CD4-positive, alpha-beta T cell treated with Interleukin-15 for 1 hour (primary cell): ENCODE measurements at regions not wholly inside any gene's neighbourhood (a gene's known extent, or its start where the extent isn't known, plus 50 kb on each side); places are given as distances from the start of the nearest gene placed in this dataset.
"Not testable (repeated sequence)": the region's sequence is repeated elsewhere in the genome, so short reads cannot be mapped to it uniquely, and the experiment has no call there.

Source experiments
- DNase-seq: peaks from one replicate; pipeline ENCODE4 v3.0.0-alpha.2; 2020

DNA sequence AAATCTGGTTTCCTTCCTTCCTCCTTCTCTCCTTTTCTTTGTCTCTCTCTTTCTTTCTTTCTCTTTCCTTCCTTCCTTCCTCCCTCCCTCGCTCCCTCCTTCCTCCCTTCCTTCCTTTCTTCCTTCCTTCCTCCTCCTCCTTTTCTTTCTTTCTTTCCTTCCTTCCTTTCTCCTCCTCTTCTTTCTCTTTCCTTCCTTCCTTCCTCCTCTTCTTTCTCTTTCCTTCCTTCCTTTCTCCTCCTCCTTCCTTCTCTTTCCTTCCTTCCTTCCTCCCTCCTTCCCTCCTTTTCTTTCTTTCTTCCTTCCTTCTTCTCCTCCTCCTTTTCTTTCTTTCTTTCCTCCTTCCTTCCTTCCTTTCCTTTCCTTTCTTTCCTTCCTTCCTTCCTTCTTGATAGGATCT lies 61.2 kb downstream of the VIP start:
- no peak for DNase-seq

- DNase-seq: no peak
These were observed 64.8 kb downstream of the VIP start for GRCh38 chr6:152815230-152815872.

DNA sequence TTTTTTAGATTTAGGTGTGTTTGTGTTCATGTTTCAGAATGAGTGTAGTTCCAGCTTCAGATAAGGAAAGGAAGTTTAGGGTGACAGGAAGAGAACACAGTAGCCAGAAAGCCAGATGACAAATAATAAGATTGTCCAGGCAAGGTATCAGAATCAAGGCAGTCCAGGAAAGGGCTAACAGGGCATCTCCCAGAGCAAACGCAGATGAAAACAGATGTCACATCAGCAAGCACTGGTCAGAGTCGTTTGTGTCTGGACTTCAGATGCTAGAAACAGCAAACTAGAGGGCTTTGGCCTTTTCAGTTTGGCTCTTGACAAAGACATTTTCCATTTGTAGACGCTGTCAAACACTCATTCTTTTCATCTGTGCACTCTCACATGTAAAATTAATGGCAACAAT lies 65.5 kb downstream of the VIP start:
- no peak for DNase-seq

- DNase-seq: no peak
These were observed 70.9 kb downstream of the VIP start for GRCh38 chr6:152821525-152821924.

GRCh38 chr6:152824666-152825065 lies 74.1 kb downstream of the VIP start:
- no peak for DNase-seq

- no peak for DNase-seq
These were observed 77.8 kb downstream of the VIP start for GRCh38 chr6:152828431-152828830.

DNA sequence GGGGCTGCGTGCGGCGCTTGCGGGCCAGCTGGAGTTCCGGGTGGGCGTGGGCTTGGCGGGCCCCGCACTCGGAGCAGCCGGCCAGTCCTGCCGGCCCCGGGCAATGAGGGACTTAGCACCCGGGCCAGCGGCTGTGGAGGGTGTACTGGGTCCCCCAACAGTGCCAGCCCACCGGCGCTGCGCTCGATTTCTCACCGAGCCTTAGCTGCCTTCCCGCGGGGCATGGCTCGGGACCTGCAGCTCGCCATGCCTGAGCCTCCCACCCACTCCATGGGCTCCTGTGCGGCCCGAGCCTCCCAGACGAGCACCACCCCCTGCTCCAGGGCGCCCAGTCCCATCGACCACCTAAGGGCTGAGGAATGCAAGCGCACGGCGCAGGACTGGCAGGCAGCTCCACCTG lies 83.8 kb downstream of the VIP start:
- DNase-seq: not testable (repeated sequence)

DNA sequence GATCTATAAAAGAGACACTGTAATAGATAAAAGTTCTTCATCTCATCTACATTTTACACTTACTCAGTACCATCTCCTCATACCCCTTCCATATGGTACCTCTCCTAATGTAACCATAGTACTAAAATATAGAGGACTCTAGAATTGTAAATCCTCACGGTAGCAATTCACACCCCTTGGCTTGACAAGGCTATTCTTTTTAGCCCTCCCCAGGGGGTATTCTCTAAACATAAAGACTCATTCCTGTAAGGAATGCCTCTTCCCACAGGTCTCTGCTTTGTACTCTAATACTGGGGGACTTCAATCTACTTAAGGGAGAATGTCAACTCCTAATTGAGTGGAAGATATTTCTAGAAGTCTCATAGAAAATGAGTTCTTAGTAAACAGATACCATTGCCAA lies 85.9 kb downstream of the VIP start:
- no peak for DNase-seq

GRCh38 chr6:152845421-152845820 lies 94.8 kb downstream of the VIP start:
- no peak for DNase-seq

DNA sequence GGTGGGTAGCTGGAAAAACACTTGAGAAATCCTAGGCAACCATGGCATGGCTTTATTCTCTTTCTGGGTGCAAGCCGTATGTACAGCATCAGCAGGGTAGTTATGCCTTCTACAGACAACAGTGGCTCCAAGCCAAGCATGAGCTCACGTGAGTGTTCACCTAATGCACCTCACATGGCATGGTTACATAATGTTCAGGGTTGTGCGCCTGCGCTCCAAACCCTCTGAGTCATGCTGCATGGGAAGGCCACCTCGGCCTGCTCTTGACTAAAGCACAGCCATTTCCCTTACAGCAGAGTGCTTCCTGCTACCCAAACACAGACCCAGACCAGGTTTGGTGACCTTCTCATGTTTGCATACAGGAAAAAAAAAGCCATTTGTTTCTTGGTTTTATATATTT lies 96.2 kb downstream of the VIP start:
- no peak for DNase-seq

- DNase-seq: no peak
These were observed 98.3 kb downstream of the VIP start for GRCh38 chr6:152848919-152849318.

DNA sequence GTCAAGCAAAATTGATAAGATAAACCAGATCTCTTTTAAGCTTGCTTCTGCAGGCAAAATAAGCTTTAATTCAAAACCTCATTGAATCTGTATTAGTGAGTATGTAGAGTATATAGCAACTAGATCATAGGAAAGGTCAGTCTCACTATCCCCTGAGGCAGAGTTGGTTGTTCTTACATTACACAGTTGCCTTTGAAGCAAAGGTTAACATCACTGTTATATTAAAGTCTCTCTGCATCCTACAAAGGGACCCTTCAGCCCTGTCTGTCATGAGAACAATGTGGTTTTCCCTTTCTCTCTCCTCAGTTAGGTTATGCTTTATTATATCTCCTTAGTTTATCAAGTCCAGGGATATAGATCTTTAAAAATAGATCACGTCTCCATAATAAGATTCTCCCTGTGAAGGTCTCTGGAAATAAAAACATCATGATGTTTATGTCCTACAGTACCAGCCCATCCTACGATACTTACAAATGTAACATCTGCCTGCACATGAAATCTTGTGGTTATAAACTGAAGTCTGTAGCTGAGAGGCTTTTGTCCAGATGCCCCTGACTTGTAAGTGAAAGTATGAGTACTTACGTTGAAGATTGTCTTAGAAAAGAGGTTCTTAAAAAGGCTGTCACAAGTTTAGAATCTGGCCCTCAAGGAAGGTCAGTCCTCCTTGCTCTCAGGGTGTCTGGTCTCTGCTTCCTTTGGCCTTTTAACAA lies 103.6 kb downstream of the VIP start:
- DNase-seq: no peak

- DNase-seq: no peak
These were observed 107.5 kb downstream of the VIP start for GRCh38 chr6:152858141-152858540.

GRCh38 chr6:152859225-152859624 lies 108.6 kb downstream of the VIP start:
- DNase-seq: no peak

GRCh38 chr6:152863618-152864326 lies 113.2 kb downstream of the VIP start:
- peak; percentile 38 for DNase-seq

GRCh38 chr6:152874267-152874666 lies 108.6 kb downstream of the FBXO5 start:
- DNase-seq: no peak

DNA sequence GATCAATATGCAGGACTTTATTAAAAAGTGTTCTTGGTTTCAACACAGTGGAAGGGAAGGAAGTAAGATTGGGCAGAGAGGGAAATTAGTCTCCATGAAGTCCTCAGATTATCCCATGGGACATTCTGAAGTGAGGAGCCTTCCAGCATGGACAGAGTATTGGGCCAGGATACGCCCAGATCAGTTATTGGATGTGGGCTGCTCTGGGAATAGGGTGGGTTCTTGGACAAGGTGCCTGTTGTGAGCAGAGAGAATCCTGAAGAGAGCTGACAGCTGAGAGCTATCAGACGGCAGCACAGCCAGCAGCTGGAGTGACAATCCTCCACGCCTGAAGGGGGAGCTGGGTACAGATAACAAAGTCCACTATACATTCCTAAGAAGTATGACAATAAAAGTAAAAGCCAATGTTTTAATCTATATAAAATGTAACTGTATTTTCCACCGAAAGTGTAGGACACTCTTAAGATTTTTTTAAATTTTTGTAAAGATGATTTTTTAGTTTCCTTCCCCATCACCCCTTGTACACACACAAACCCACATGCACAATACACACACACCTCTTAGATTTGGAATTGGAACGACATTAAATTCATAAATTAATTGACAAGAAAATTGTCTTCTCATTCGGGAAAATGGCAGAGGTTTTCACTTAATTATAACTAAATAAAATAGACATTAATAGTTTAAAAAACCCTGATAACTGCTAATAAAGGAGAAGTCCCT lies 107.8 kb downstream of the FBXO5 start:
- no peak for DNase-seq

DNA sequence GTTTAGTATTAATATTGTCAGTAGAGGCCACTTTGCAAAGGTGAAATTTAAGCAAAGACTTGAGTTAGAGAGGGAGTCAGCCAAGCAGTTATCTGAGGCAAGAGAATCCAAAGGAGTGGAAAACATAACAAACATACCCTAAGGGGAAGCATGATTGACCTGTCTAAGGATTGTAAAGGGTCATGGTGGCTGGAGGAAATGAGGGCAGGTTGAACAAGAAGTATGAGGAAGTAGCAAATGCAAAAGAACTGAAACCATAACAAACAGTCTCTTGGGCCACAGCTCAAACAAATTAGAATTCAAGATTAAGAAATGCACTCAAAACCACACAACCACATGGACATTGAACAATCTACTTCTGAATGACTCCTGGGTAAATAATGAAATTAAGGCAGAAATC lies 103.2 kb downstream of the FBXO5 start:
- DNase-seq: no peak

- no peak for DNase-seq
These were observed 89.7 kb downstream of the FBXO5 start for GRCh38 chr6:152893187-152893586.

- no peak for DNase-seq
These were observed 85.9 kb downstream of the FBXO5 start for GRCh38 chr6:152896923-152897322.

GRCh38 chr6:152897807-152898399 lies 84.9 kb downstream of the FBXO5 start:
- peak; percentile 39 for DNase-seq

DNA sequence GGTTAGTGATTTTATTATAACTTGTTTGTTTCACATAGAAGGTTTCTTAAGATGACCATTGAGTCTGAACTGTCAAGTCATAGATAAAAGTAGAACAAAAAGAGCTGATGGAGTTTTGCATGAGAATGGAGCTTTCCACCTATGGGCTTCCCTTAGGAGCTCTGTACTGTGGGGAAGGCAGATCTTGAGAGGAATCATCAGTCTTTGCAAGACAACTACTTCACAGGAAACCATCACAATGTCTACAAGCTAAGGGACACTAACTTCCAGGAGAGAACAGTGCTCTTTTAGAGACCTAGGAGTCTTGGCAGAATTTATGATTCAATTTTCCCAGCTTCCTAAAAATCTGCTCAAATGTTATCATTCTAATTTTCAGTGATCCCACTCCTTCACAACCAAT lies 78.2 kb downstream of the FBXO5 start:
- DNase-seq: no peak
